ENCODE measurements at regions not wholly inside any gene's neighbourhood (a gene's known extent, or its start where the extent isn't known, plus 50 kb on each side); places are given as distances from the start of the nearest gene placed in this dataset.

DNA sequence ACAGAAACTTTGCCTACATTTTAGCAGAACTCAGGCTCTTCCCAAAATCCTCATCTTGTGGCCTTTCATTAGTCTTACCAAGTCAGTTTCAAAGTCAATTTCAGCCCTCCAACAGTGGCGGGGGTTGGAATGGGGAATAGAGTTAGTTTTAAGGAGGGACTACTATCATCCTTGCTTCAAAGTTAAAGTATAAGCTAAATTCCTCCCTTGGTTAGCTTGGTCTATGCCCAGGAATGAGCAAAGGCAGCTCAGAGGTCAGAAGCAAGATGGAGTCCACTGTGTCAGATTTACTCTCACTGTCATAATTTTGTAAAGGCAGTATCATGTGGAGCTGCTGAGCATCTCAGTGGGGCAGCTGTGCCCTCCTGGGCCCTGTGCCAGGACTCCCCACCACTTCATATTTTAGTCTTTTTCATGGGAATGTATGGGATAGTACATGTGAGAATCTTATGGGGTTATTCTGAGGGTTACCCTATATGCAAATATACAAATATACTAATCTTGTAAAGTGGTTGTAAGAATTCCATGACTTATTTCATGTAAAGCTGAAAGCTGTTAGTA lies 145.2 kb upstream of the MMADHC start:
- Mint-ChIP-seq H3K36me3 (ENCODE audit: insufficient read depth) (peaks cover 5% of the 10 kb centered on the region), H3K4me3 (ENCODE audit: low read depth) (no peak overlapping the region), H3K4me1 (ENCODE audit: low read depth) (peaks cover 16% of the 10 kb centered on the region), H3K27me3 (no peaks in the 10 kb centered on the region), H3K27ac (no peak overlapping the region), H3K9me3 (ENCODE audit: low read depth) (peaks cover 9% of the 10 kb centered on the region)
- TF ChIP-seq, protein P1, sequence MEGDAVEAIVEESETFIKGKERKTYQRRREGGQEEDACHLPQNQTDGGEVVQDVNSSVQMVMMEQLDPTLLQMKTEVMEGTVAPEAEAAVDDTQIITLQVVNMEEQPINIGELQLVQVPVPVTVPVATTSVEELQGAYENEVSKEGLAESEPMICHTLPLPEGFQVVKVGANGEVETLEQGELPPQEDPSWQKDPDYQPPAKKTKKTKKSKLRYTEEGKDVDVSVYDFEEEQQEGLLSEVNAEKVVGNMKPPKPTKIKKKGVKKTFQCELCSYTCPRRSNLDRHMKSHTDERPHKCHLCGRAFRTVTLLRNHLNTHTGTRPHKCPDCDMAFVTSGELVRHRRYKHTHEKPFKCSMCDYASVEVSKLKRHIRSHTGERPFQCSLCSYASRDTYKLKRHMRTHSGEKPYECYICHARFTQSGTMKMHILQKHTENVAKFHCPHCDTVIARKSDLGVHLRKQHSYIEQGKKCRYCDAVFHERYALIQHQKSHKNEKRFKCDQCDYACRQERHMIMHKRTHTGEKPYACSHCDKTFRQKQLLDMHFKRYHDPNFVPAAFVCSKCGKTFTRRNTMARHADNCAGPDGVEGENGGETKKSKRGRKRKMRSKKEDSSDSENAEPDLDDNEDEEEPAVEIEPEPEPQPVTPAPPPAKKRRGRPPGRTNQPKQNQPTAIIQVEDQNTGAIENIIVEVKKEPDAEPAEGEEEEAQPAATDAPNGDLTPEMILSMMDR (IDR thresholded peaks at IDR 0.05; ENCODE audit: unreplicated experiment), result no peak
- no peak for DNase-seq (ENCODE audit: low spot score, unreplicated experiment)

DNA sequence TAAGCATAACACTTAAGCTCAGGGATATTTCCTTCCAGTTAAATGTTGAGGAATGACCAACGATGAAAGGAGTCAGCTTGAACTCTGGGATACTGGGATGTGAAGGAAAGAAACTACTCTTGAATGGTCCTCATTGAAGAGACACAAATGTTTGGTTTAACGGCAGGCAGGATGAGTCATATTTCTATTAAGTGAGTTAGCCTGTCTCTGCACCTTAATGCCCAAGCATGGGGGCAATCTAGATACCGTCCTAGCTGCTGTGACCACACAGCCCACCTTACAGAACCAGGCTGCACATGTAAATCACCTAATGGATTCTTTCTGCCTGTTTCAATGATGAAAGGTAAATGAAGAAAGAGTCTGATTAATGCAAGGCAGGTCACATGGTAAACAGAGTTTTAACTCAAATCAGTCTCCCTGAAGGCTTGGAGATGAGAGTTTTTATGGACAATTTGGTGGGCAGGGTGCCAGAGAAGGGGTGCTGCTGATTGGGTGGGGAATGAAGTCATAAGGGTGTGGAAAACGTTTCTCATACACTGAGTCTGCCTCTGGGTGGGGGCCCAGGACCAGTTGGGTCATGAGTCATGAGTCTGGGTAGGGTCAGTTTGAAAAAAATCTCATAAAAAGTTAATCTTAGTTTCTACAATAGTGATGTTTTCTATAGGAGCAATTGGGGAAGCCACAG lies 144.6 kb upstream of the MMADHC start:
- TF ChIP-seq, protein P1 (IDR thresholded peaks at IDR 0.05; ENCODE audit: unreplicated experiment), result no peak
- peaks cover 16% of the 10 kb centered on the region for H3K4me1 Mint-ChIP-seq (ENCODE audit: low read depth)
- H3K4me3 Mint-ChIP-seq (ENCODE audit: low read depth), result no peak overlapping the region
- DNase-seq (ENCODE audit: low spot score, unreplicated experiment), result no peak
- H3K27me3 Mint-ChIP-seq, result no peaks in the 10 kb centered on the region
- H3K9me3 Mint-ChIP-seq (ENCODE audit: low read depth), result peaks cover 9% of the 10 kb centered on the region
- peaks cover 5% of the 10 kb centered on the region for H3K36me3 Mint-ChIP-seq (ENCODE audit: insufficient read depth)
- H3K27ac Mint-ChIP-seq, result no peak overlapping the region

DNA sequence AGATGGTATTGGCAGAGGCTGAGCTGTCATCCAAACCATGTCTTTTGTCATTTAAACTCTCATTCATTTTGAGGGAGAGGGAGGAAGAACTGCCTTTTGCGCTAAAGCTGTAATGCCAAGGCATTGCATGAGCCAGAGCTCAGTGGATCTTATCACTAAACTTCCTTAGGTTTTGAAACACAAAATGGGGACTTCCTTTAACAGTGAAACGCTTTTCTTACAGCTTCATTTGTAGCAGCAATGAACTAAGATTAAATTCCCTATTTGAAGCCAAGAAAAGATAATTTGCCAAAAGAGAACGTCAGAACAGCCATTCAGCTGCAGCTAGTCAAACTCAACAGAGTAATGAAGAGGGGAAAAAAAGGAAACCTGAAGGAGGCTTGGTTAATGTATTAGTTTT lies 143.5 kb upstream of the MMADHC start:
- TF ChIP-seq, protein P1 (IDR thresholded peaks at IDR 0.05; ENCODE audit: unreplicated experiment), result no peak
- Mint-ChIP-seq H3K9me3 (ENCODE audit: low read depth) (peaks cover 4% of the 10 kb centered on the region), H3K27ac (no peak overlapping the region)

DNA sequence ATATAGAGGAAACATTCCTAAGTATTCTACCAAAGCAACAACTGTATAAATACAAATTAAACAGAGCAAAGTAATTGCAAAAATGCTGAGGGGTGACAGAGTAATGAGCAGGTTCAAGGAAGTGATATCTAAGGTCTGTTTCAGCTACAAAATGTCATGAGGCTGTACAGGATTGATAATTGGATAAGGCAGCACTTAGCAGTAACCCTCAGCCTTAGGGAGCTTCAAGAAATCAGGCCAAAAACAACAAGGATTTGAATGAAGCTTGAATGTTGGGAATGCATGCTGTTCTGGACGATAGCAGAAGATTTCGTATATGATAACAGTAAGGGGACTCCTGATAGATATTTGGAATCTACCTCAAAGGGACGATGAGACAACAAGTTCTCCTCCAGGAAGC lies 142.0 kb upstream of the MMADHC start:
- Mint-ChIP-seq H3K36me3 (ENCODE audit: insufficient read depth) (no peaks in the 10 kb centered on the region), H3K4me3 (ENCODE audit: low read depth) (no peak overlapping the region), H3K4me1 (ENCODE audit: low read depth) (peaks cover 28% of the 10 kb centered on the region)

More for the DNA sequence above, 143.5 kb upstream of the MMADHC start:
- no peak overlapping the region for H3K4me3 Mint-ChIP-seq (ENCODE audit: low read depth)
- peaks cover 20% of the 10 kb centered on the region for H3K4me1 Mint-ChIP-seq (ENCODE audit: low read depth)
- no peaks in the 10 kb centered on the region for H3K27me3 Mint-ChIP-seq
- no peak for DNase-seq (ENCODE audit: low spot score, unreplicated experiment)
- H3K36me3 Mint-ChIP-seq (ENCODE audit: insufficient read depth), result peaks cover 2% of the 10 kb centered on the region

DNA sequence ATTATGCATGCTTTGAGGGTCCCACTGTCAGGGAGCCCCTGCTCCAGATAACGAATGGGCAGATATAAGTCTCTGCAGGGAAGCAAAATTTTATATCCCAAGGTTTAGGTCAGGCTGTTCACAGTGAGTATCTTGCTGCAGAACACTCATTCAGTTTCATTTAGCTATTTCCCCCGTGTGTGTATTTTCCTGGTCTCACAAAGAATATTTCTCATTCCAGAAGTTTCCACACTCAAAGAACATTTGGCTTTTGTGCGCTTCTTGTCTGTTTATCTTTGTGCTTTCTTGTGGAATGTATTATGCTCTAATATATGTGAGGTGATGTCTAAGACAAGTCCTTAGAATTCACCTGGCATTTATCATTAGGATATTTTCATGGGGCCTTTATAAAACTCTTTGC lies 140.4 kb upstream of the MMADHC start:
- TF ChIP-seq, protein P1 (IDR thresholded peaks at IDR 0.05; ENCODE audit: unreplicated experiment), result no peak
- H3K27ac Mint-ChIP-seq, result no peak overlapping the region

More for the DNA sequence above, 142.0 kb upstream of the MMADHC start:
- H3K27ac Mint-ChIP-seq, result no peak overlapping the region
- no peak for DNase-seq (ENCODE audit: low spot score, unreplicated experiment)
- peaks cover 3% of the 10 kb centered on the region for H3K9me3 Mint-ChIP-seq (ENCODE audit: low read depth)
- TF ChIP-seq, protein P1 (IDR thresholded peaks at IDR 0.05; ENCODE audit: unreplicated experiment), result no peak
- H3K27me3 Mint-ChIP-seq, result no peaks in the 10 kb centered on the region

More for the DNA sequence above, 140.4 kb upstream of the MMADHC start:
- H3K4me1 Mint-ChIP-seq (ENCODE audit: low read depth), result peaks cover 19% of the 10 kb centered on the region
- peaks cover 3% of the 10 kb centered on the region for H3K9me3 Mint-ChIP-seq (ENCODE audit: low read depth)
- H3K4me3 Mint-ChIP-seq (ENCODE audit: low read depth), result no peak overlapping the region
- no peaks in the 10 kb centered on the region for H3K27me3 Mint-ChIP-seq
- DNase-seq (ENCODE audit: low spot score, unreplicated experiment), result no peak
- H3K36me3 Mint-ChIP-seq (ENCODE audit: insufficient read depth), result no peaks in the 10 kb centered on the region
